Neural cell (in vitro differentiated cells): ENCODE measurements at regions not wholly inside any gene's neighbourhood (a gene's known extent, or its start where the extent isn't known, plus 50 kb on each side); places are given as distances from the start of the nearest gene placed in this dataset.

Experiments used
- CTCF ChIP-seq: fragments of 450-650 bp; IDR thresholded peaks from 2 replicates; pipeline ENCODE4 v1.5.1; 2014; ENCODE audit warnings: antibody characterized with exemption, mild to moderate bottlenecking, moderate library complexity; ENCODE audit not compliant: poor library complexity, severe bottlenecking
- EP300 ChIP-seq: fragments of 450-650 bp; conservative IDR thresholded peaks from 2 replicates; pipeline ENCODE4 v1.6.1; 2014; ENCODE audit warnings: antibody characterized with exemption, mild to moderate bottlenecking, moderate library complexity; ENCODE audit not compliant: poor library complexity, severe bottlenecking
- EZH2 ChIP-seq: fragments of 200-600, 300-800 bp; shearing (Covaris generic), sonication (generic); IDR thresholded peaks from 2 replicates; pipeline ENCODE4 v1.6.1; 2014; ENCODE audit warnings: antibody characterized with exemption, low read length, borderline replicate concordance, mild to moderate bottlenecking; ENCODE audit not compliant: insufficient read depth, poor library complexity, severe bottlenecking
- POLR2AphosphoS5 ChIP-seq: IDR thresholded peaks from 2 replicates; pipeline ENCODE4 v1.6.1; 2012
- RAD21 ChIP-seq: fragments of 450-650 bp; conservative IDR thresholded peaks from 2 replicates; pipeline ENCODE4 v1.6.1; 2014; ENCODE audit warnings: antibody characterized with exemption, mild to moderate bottlenecking, moderate library complexity
- SMC3 ChIP-seq: fragments of 450-650 bp; conservative IDR thresholded peaks from 2 replicates; pipeline ENCODE4 v1.6.1; 2014; ENCODE audit warnings: antibody characterized with exemption, mild to moderate bottlenecking, moderate library complexity; ENCODE audit not compliant: poor library complexity

DNA sequence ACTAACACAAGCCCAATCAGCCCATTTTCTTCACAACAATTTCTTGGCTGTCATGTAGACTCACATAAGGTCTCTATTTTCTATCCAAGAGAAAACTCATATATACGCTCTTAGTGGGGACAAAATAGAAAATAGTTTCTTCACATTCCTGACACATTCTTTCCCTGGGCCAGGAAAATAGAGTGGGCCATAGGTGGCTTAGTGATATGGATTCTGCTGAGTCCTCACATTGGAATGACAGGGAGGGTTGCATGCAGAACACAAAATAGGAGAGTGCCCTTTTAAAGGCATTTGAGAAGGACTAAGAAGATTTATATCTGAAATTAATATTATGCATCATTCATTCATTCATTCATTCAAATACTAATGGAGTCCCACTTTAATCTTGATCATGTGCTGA is 207.7 kb downstream of the LYPLAL1 start:
- TF ChIP-seq CTCF = no peak
- no peak for TF ChIP-seq POLR2AphosphoS5
- TF ChIP-seq EP300 = no peak
- no peak for TF ChIP-seq RAD21
- no peak for TF ChIP-seq EZH2
- TF ChIP-seq SMC3 = no peak
